Activated naive CD8-positive, alpha-beta T cell (primary cell): ENCODE measurements at regions not wholly inside any gene's neighbourhood (a gene's known extent, or its start where the extent isn't known, plus 50 kb on each side); places are given as distances from the start of the nearest gene placed in this dataset.

Source experiments
- H3K27ac Mint-ChIP-seq: one replicate; pipeline ENCODE4 v1.8.0; 2021; ENCODE audit warnings: mixed read lengths
- H3K27me3 Mint-ChIP-seq: one replicate; pipeline ENCODE4 v1.8.0; 2021; ENCODE audit warnings: mixed read lengths
- H3K36me3 Mint-ChIP-seq: one replicate; pipeline ENCODE4 v1.8.0; 2021; ENCODE audit warnings: mixed read lengths
- H3K4me1 Mint-ChIP-seq: one replicate; pipeline ENCODE4 v1.8.0; 2021; ENCODE audit warnings: low read depth, mixed read lengths
- H3K4me3 Mint-ChIP-seq: one replicate; pipeline ENCODE4 v1.8.0; 2021; ENCODE audit warnings: mild to moderate bottlenecking, mixed read lengths
- H3K9me3 Mint-ChIP-seq: one replicate; pipeline ENCODE4 v1.8.0; 2021; ENCODE audit warnings: low read depth, mixed read lengths

DNA sequence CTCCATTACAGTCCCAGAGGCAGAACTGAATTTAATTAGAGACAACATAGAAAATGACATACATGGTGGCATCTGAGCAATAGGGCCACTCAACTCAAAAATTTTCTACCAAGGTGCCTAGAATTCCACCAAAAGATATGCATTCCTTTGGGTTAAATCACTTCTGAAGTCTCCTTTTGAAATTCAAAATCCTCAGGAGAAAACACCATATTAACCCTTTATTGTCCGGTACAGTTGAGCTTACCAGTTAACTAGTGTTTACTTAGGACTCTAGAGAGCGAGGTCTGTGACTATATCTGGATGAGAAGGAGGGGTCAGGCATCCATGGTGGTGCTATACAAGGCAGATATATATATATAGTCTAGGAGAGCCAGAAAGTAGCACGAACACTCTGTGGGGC, 355.6 kb upstream of the CAMK1G start:
- Mint-ChIP-seq H3K4me3 (no peak overlapping the region), H3K36me3 (peaks cover 2% of the 10 kb centered on the region), H3K27me3 (peaks cover 20% of the 10 kb centered on the region), H3K4me1 (no peaks in the 10 kb centered on the region), H3K27ac (no peak overlapping the region), H3K9me3 (peaks cover 12% of the 10 kb centered on the region)

DNA sequence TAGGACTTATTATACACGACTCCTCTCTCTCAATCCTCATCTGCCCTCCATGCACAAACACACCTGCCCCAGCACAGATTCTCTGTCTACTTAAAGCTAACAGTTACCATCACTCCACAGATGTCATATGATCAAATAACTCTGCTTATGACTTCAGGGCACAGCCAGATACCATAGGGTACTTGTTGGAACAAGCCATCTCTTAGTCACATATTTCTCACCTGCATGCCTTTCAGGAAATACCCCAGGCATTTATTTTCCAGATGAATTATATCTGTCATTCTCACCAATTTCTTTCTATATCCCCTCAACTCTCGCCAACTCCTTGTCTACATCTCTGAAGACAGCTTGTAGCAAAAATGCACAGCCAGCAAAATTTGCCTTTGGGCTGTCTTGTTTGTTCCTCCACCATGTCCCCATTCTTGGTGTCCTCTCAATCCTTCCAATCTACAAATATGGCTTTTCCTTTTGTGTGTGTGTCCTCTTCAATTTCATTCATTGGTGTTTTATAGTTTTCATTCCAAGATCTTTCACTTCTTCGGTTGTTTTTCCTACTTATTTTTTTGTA, 353.9 kb upstream of the CAMK1G start:
- H3K27ac Mint-ChIP-seq, result no peak overlapping the region
- no peak overlapping the region for H3K4me3 Mint-ChIP-seq
- H3K27me3 Mint-ChIP-seq, result peaks cover 17% of the 10 kb centered on the region
- H3K36me3 Mint-ChIP-seq, result peaks cover 2% of the 10 kb centered on the region
- peaks cover 12% of the 10 kb centered on the region for H3K9me3 Mint-ChIP-seq
- H3K4me1 Mint-ChIP-seq, result no peaks in the 10 kb centered on the region

DNA sequence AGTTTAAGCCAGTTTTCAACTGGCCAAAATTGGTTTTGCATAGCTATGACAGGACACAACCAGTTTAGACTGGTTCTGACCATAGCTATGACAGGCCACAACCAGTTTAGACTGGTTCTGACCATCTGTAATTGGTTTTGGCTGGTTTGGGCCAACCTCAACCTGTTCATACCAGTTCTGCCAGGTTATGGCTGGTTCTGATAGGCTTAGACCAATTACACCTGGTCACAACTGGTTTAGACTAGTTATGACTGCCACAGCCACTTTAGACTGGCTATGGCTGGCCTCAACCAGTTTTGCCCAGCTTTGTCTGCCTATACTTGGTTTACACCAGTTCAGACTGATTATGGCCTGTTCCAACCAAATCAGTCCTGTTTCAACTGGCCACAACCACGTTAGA, 353.2 kb upstream of the CAMK1G start:
- no peak overlapping the region for H3K27ac Mint-ChIP-seq
- H3K9me3 Mint-ChIP-seq, result peaks cover 12% of the 10 kb centered on the region
- peaks cover 2% of the 10 kb centered on the region for H3K36me3 Mint-ChIP-seq
- no peaks in the 10 kb centered on the region for H3K4me1 Mint-ChIP-seq
- peaks cover 17% of the 10 kb centered on the region for H3K27me3 Mint-ChIP-seq
- no peak overlapping the region for H3K4me3 Mint-ChIP-seq

DNA sequence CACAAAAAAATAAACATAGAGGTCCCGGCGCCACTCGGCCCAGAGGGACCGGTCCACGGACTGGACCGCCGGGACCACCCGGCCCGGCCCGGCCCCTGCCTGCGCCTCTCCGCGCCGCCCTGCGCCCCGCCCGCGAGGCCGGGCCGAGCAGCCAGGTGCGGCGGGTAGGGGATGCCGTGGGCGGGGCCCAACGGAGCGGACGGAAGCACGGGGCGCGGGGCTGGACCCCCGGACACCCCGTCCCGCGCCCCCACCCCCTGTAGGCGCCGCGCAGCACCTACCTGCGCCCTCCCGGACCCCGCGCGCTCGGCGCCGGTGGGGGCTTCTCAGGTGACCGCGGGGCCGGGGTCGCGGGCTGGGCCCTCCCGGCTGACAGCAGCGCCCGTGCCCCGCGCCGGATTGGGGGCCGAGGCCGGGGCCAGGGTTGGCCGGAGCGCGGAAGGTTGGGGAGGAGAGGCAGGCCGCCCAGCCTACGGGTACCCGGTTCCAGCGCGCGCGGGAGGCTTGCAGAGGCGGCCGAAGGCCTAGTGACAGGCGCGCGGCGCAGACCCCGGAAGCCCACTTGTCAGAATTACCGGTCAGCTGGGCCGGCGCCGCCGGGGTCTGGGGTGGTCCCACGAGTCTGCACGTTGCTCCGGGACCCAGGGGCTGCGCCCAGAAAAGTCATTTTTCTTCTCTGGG, 351.9 kb upstream of the CAMK1G start:
- H3K36me3 Mint-ChIP-seq, result peaks cover 2% of the 10 kb centered on the region
- H3K4me1 Mint-ChIP-seq, result no peaks in the 10 kb centered on the region
- H3K9me3 Mint-ChIP-seq, result peaks cover 12% of the 10 kb centered on the region
- H3K27me3 Mint-ChIP-seq, result peaks cover 15% of the 10 kb centered on the region
- H3K27ac Mint-ChIP-seq, result no peak overlapping the region
- no peak overlapping the region for H3K4me3 Mint-ChIP-seq

DNA sequence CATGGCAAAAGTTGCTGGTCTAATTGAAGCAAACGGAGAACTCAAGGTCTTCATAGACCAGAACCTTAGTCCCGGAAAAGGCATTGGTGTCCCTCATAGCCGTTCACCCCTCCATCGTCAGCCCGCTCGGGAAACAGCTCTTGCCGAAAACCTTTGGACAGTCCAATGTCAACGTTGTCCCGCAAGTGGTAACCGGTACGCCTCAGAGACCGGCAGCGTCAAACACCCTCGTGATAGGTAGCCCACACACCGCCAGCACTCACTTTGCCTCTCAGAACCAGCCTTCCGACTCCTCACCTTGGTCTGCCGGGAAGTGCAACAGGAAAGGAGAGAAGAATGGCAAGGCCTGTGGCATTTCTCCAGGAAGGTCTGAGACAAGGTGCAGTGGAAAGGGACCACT, 351.3 kb upstream of the CAMK1G start:
- no peak overlapping the region for H3K4me3 Mint-ChIP-seq
- no peak overlapping the region for H3K27ac Mint-ChIP-seq
- H3K36me3 Mint-ChIP-seq, result peaks cover 2% of the 10 kb centered on the region
- peaks cover 15% of the 10 kb centered on the region for H3K27me3 Mint-ChIP-seq
- H3K9me3 Mint-ChIP-seq, result peaks cover 12% of the 10 kb centered on the region
- H3K4me1 Mint-ChIP-seq, result no peaks in the 10 kb centered on the region

DNA sequence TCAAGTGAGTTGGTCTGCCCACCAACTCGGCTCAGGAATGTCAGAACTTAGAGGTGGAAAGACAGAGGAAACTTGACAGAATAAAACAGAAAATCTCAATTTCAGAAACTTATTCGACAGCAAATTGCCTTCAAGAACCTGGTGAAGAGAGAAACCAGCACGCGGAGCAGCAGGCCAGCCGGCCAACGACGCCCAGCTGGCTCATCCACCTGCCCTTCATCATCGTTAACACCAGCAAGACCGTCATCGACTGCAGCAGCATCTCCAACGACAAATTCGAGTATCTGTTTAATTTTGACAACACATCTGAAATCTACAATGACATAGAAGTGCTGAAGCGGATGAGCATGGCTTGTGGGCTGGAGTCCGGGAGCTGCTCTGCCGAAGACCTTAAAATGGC, 350.8 kb upstream of the CAMK1G start:
- Mint-ChIP-seq H3K4me1 (no peaks in the 10 kb centered on the region), H3K9me3 (peaks cover 12% of the 10 kb centered on the region), H3K27ac (no peak overlapping the region), H3K36me3 (peaks cover 2% of the 10 kb centered on the region), H3K27me3 (peaks cover 15% of the 10 kb centered on the region), H3K4me3 (no peak overlapping the region)

DNA sequence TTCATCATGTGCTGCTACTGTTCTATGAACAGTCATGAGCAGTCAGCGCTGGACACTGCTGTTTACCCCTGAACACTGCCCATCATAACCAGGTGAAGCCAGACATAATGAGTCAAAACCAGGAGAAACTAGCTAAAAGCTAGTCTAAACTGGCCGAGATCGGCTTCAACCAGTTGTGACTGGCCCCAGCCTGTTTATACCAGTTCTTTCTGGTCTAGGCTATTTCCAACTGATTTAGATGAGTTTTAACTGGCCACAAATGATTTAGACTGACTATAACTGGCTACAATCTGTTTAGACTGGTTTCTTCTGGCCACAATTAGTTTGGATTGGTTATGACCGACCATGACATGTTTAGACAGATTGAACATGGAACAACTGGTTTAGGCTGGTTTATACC, 348.3 kb upstream of the CAMK1G start:
- Mint-ChIP-seq H3K4me3 (no peak overlapping the region), H3K9me3 (peaks cover 4% of the 10 kb centered on the region), H3K27me3 (peaks cover 9% of the 10 kb centered on the region), H3K4me1 (no peaks in the 10 kb centered on the region), H3K27ac (no peak overlapping the region), H3K36me3 (no peaks in the 10 kb centered on the region)

DNA sequence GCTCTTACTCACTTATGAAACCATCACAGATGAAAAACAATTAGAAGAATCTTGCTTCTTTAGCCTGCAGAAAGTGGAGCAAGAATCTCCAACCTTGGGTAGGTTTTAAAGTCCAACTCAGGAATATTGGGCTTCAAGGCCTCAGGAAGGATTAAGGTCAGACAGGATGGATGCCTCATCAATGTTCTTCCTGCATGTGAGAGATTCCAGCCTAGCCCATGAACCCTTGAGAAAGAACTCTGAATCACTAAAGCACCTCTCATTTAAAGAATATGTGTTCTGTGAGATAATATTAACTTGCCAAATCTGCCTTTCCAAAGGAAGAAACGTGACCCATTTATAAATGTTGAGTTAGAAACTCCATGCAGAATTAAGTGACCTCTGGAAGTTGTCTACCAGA, 345.2 kb upstream of the CAMK1G start:
- Mint-ChIP-seq H3K36me3 (no peaks in the 10 kb centered on the region), H3K27me3 (peaks cover 4% of the 10 kb centered on the region), H3K4me3 (no peak overlapping the region), H3K4me1 (no peaks in the 10 kb centered on the region), H3K9me3 (no peaks in the 10 kb centered on the region), H3K27ac (no peak overlapping the region)

DNA sequence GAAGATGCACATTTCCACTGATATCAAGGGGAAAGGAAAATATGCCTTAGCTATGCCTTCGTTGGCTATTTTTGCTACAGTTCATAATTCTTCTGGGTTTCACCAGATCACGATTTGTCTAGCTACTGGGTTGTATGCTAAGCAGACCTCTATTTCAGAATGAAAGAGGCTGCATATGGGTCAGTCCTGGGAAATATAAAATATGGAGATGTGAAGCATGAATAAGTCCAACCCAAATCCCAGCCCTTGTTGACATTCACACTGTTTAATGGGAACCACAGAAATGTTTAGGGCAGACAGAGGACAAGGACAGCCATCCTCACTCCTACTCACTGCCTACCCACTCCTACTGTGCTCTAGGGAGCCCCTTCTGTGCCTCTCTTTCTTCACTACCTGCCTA, 343.2 kb upstream of the CAMK1G start:
- Mint-ChIP-seq H3K4me3 (no peak overlapping the region), H3K27ac (no peak overlapping the region), H3K9me3 (no peaks in the 10 kb centered on the region), H3K4me1 (no peaks in the 10 kb centered on the region), H3K36me3 (no peaks in the 10 kb centered on the region), H3K27me3 (peaks cover 4% of the 10 kb centered on the region)

DNA sequence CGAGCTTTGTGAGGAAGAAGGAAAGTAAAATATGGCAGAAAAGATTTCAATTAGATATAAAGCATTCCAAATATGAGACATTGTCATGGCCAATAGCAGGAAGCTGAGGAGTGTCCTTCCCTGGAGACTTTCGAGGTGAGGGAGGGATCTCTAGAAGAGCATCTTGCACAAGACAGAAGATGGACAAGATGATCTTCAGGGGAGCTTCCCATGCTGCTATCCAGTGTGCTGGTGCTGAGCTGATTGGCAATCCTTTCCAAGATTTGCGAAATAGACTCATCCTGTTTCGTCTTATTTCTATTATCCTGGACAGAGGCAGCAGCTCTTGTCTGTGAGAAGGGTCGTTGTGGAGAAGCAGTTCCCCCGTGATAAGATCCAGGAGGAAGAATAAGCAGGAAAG, 342.0 kb upstream of the CAMK1G start:
- peaks cover 4% of the 10 kb centered on the region for H3K27me3 Mint-ChIP-seq
- H3K4me1 Mint-ChIP-seq, result no peaks in the 10 kb centered on the region
- H3K36me3 Mint-ChIP-seq, result no peaks in the 10 kb centered on the region
- no peaks in the 10 kb centered on the region for H3K9me3 Mint-ChIP-seq
- no peak overlapping the region for H3K4me3 Mint-ChIP-seq
- no peak overlapping the region for H3K27ac Mint-ChIP-seq

DNA sequence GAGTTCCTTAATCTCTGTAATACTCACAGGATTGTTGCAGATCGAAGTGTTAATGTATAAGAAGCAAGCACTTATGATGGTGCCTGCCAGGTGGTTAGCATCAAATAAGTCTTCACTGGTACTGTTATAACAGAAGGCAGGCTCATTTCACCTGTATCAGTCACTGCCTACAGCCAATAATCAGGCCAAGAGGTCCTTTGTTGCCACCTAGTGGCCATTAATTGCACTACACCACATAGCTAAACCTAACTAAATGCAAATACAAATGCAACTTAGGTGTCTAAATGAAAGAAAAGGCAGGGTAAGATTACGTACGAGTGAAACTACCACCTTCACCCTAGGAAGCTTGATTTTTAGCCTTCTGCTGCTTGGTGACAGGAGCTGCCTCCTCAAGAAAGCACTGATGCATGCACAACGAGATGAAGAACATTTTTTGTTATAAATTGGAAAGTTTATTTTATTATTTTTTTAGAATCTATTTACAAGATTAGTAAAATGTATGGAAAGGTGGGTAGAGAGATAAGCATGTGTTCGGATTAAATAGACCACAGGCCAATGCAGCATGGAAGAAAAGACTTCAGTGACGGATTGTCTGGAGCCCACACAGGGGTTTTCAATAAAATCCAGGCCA, 334.8 kb upstream of the CAMK1G start:
- no peaks in the 10 kb centered on the region for H3K36me3 Mint-ChIP-seq
- H3K4me3 Mint-ChIP-seq, result no peak overlapping the region
- no peaks in the 10 kb centered on the region for H3K27me3 Mint-ChIP-seq
- H3K27ac Mint-ChIP-seq, result no peak overlapping the region
- no peaks in the 10 kb centered on the region for H3K9me3 Mint-ChIP-seq
- H3K4me1 Mint-ChIP-seq, result no peaks in the 10 kb centered on the region

DNA sequence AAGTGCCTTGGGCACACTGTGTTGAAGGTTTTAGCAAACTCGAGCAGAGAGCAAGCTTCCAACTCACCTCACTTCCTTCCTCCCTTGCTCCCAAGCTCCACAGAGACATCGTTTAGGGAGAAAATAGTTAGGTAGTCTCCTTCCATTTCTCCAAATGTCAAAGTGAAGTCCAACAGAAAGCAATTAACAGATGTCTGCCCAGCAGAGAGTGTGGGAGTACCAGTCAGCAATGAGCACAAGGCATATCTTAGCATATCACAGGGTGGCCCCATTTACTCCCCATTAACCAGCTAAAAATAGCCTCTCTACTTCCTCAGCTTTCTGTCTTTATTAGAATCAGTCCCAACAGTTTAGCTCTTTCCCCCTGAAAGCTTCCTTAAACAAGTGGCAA, 334.2 kb upstream of the CAMK1G start:
- H3K27ac Mint-ChIP-seq, result no peak overlapping the region
- H3K4me1 Mint-ChIP-seq, result no peaks in the 10 kb centered on the region
- H3K36me3 Mint-ChIP-seq, result no peaks in the 10 kb centered on the region
- no peaks in the 10 kb centered on the region for H3K9me3 Mint-ChIP-seq
- no peak overlapping the region for H3K4me3 Mint-ChIP-seq
- peaks cover 2% of the 10 kb centered on the region for H3K27me3 Mint-ChIP-seq

DNA sequence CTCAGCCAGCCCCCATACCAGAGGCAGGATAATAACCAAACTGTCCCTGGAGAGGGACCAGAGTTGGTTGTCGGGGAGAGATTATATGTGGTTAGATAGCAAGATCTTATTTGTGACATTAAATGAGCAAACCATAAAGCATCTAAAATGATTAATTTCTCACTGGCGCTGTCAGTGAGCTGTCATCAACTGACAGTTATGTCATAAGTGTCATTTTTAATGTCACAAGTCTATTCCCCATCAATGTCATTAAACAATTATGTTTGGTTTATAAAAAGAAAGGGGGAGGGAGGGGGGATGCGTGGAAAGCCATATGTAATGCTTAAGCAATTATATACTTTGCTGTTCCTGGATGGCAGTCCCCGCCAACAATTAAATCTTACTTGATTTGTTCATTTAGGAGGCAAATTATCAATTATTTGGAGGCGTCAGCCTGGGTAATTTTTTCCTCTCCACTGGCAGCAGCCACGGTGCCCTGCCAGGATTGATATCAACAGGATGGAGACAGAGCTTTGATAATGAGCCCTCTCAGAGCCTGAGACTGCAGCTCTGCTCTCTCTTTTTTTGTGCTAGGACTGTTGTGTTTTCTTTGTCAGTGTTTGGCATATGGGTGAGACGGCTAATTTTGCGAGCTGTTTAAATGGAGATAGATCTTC, 333.6 kb upstream of the CAMK1G start:
- Mint-ChIP-seq H3K4me1 (no peaks in the 10 kb centered on the region), H3K27ac (no peak overlapping the region), H3K4me3 (no peak overlapping the region), H3K27me3 (peaks cover 2% of the 10 kb centered on the region), H3K36me3 (no peaks in the 10 kb centered on the region), H3K9me3 (no peaks in the 10 kb centered on the region)

DNA sequence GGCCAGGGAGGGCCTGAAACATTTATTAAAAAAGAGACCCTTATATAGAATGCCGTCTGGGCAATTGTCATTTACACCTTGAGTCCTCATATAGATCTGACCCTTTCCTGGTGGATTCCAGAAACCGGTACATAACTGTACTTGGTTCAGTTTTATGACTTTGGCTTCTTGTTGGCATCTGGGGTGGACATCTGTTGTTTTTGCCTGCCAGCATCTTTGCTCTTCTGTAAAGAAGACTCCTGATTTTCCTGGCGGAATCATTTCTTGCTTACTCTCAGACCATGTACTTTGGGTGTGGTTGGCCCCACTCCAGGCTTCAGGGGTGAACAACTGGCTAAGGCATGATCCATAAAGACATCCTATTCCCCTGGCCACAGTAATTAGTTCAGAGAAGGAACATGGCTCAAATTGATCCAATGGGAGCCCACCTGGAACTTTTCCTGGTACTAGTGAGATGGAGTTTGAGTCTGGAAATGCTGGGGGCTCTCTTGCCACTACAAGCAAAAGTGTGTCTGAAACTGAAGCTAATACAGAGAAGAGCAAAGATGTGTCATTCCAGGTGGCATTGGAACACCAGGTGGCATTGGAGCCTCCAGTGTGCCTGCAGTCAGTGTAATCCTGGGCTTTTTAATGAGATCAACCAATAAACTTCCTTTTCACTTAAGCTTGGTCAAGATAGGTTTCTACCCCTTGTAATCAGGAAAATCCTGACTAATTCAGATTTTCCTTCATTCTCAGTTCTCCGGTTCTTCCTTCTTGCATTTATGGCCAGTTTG, 332.5 kb upstream of the CAMK1G start:
- no peaks in the 10 kb centered on the region for H3K4me1 Mint-ChIP-seq

More for the DNA sequence above, 332.5 kb upstream of the CAMK1G start:
- no peak overlapping the region for H3K4me3 Mint-ChIP-seq
- no peak overlapping the region for H3K27ac Mint-ChIP-seq
- H3K9me3 Mint-ChIP-seq, result no peaks in the 10 kb centered on the region
- H3K27me3 Mint-ChIP-seq, result peaks cover 2% of the 10 kb centered on the region
- no peaks in the 10 kb centered on the region for H3K36me3 Mint-ChIP-seq
